ENCODE measurements at regions not wholly inside any gene's neighbourhood (a gene's known extent, or its start where the extent isn't known, plus 50 kb on each side); places are given as distances from the start of the nearest gene placed in this dataset.

DNA sequence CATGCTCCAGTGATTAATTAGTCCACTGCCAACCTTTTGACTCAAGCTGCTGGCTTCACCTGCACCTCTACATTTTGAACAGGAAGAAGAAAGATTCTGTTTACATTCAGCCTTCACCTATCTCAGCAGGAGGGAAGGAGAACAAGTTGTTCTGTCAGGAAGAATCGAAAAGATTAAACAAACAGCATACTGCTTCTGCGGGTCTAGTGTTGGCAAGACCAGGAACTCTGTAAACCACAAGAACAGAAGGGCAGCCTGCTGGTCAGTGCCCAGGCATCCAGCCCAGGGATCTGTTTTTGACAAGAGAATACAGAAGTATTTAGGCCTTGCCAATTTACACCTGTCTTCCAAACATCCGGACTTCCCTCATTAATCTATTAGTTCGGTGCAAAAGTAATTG lies 189.7 kb downstream of the CHD9NB start:
- no peak for DNase-seq
- no peaks in the 10 kb centered on the region for H3K27me3 ChIP-seq (ENCODE audit: insufficient read depth, low read depth)
- H3K9me3 ChIP-seq (ENCODE audit: insufficient read depth, low read depth), result no peaks in the 10 kb centered on the region
- intact Hi-C loops (cut with micrococcal nuclease; ENCODE audit: unreplicated experiment), result no loop called here
- no peaks in the 10 kb centered on the region for H3K79me2 ChIP-seq (ENCODE audit: low read depth)
- TF ChIP-seq EZH2 (IDR thresholded peaks at IDR 0.05; ENCODE audit: low read depth), result no peak
- TF ChIP-seq, protein P1, sequence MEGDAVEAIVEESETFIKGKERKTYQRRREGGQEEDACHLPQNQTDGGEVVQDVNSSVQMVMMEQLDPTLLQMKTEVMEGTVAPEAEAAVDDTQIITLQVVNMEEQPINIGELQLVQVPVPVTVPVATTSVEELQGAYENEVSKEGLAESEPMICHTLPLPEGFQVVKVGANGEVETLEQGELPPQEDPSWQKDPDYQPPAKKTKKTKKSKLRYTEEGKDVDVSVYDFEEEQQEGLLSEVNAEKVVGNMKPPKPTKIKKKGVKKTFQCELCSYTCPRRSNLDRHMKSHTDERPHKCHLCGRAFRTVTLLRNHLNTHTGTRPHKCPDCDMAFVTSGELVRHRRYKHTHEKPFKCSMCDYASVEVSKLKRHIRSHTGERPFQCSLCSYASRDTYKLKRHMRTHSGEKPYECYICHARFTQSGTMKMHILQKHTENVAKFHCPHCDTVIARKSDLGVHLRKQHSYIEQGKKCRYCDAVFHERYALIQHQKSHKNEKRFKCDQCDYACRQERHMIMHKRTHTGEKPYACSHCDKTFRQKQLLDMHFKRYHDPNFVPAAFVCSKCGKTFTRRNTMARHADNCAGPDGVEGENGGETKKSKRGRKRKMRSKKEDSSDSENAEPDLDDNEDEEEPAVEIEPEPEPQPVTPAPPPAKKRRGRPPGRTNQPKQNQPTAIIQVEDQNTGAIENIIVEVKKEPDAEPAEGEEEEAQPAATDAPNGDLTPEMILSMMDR (conservative IDR thresholded peaks at IDR 0.05), result no peak
- POLR2A ChIA-PET (ENCODE audit: unreplicated experiment), result no interaction called here
- no peak overlapping the region for H3K27ac ChIP-seq
- no peaks in the 10 kb centered on the region for H3K4me1 ChIP-seq (replicated peaks; ENCODE audit: insufficient read depth)
- no peaks in the 10 kb centered on the region for H3K36me3 ChIP-seq (ENCODE audit: low read depth)
- H3K4me3 ChIP-seq, result no peak overlapping the region
- CTCF ChIA-PET, result no interaction called here
- BruUV-seq (replicated peaks), result no TSS peak
- no peaks in the 10 kb centered on the region for H3K9me2 ChIP-seq (ENCODE audit: insufficient read depth)
- no peaks in the 10 kb centered on the region for H3F3A ChIP-seq (ENCODE audit: insufficient read depth, low read depth)
- no peak overlapping the region for H2AFZ ChIP-seq
- H4K20me1 ChIP-seq (ENCODE audit: insufficient read depth), result no peaks in the 10 kb centered on the region
- H3K4me2 ChIP-seq, result no peak overlapping the region

DNA sequence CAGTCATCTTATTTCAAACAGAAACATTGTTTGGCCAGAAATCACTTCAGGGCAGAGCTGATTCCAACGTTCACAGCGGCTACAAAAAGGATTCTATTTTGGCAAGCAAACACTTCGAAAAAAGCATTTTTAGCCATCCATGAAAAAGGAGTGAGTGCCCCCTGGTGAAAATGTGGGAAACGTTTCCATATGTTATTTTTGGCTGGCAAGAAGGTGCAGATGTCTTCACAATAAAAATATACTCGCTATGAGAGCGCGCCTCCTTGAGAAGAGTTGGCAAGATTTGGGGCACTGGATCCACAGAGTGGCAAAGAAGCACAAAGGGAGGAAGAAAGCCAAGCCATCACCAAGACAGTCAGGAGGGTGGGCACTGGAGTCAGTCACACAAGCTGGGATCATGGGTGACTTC lies 191.1 kb downstream of the CHD9NB start:
- H2AFZ ChIP-seq, result no peak overlapping the region
- ChIA-PET POLR2A (ENCODE audit: unreplicated experiment) (no interaction called here), CTCF (no interaction called here)
- no peaks in the 10 kb centered on the region for H3K27me3 ChIP-seq (ENCODE audit: insufficient read depth, low read depth)
- H3K9me2 ChIP-seq (ENCODE audit: insufficient read depth), result no peaks in the 10 kb centered on the region
- H3K4me3 ChIP-seq, result no peak overlapping the region
- BruUV-seq (replicated peaks), result no TSS peak
- no peaks in the 10 kb centered on the region for H3K79me2 ChIP-seq (ENCODE audit: low read depth)
- no peaks in the 10 kb centered on the region for H4K20me1 ChIP-seq (ENCODE audit: insufficient read depth)
- no peaks in the 10 kb centered on the region for H3K4me1 ChIP-seq (replicated peaks; ENCODE audit: insufficient read depth)
- H3K9me3 ChIP-seq (ENCODE audit: insufficient read depth, low read depth), result no peaks in the 10 kb centered on the region
- intact Hi-C loops (cut with micrococcal nuclease; ENCODE audit: unreplicated experiment), result no loop called here
- H3K36me3 ChIP-seq (ENCODE audit: low read depth), result no peaks in the 10 kb centered on the region
- TF ChIP-seq, protein P1 (conservative IDR thresholded peaks at IDR 0.05), result no peak
- TF ChIP-seq EZH2 (IDR thresholded peaks at IDR 0.05; ENCODE audit: low read depth), result no peak
- no peaks in the 10 kb centered on the region for H3F3A ChIP-seq (ENCODE audit: insufficient read depth, low read depth)
- H3K27ac ChIP-seq, result no peak overlapping the region
- DNase-seq, result no peak
- no peak overlapping the region for H3K4me2 ChIP-seq

DNA sequence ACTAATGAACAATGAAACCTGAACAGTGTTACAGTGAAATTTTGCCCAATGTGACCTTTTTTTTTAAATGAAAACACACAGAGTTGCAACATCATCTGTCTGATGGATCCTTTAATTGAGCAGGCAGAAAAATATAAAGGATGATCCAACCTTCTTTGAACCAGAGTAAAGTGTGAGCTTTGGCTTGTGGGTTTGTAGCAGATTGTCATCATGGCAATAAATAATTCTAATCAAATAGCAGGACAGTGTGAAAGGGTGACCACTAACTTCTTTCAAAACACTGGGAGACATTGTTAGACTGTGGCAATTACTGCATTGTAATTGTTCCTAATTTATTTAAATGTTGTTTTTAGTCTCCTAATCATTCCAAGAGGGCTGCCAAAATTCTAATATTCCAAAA lies 197.2 kb downstream of the CHD9NB start:
- TF ChIP-seq EZH2 (IDR thresholded peaks at IDR 0.05; ENCODE audit: low read depth), result no peak
- TF ChIP-seq, protein P1 (conservative IDR thresholded peaks at IDR 0.05), result no peak

More for the DNA sequence above, 197.2 kb downstream of the CHD9NB start:
- no peaks in the 10 kb centered on the region for H4K20me1 ChIP-seq (ENCODE audit: insufficient read depth)
- DNase-seq, result no peak
- no peaks in the 10 kb centered on the region for H3K27me3 ChIP-seq (ENCODE audit: insufficient read depth, low read depth)
- no peaks in the 10 kb centered on the region for H3K4me1 ChIP-seq (replicated peaks; ENCODE audit: insufficient read depth)
- CTCF ChIA-PET, result no interaction called here
- H2AFZ ChIP-seq, result no peak overlapping the region
- no peaks in the 10 kb centered on the region for H3K36me3 ChIP-seq (ENCODE audit: low read depth)
- H3K4me2 ChIP-seq, result no peak overlapping the region
- no TSS peak for BruUV-seq (replicated peaks)
- 0 out of 2 replicates have a peak, but pooled peaks cover 5% of the 10 kb centered on the region for H3K9me3 ChIP-seq (ENCODE audit: insufficient read depth, low read depth)
- intact Hi-C loops (cut with micrococcal nuclease; ENCODE audit: unreplicated experiment), result no loop called here
- H3F3A ChIP-seq (ENCODE audit: insufficient read depth, low read depth), result no peaks in the 10 kb centered on the region
- H3K9me2 ChIP-seq (ENCODE audit: insufficient read depth), result no peaks in the 10 kb centered on the region
- no peak overlapping the region for H3K27ac ChIP-seq
- POLR2A ChIA-PET (ENCODE audit: unreplicated experiment), result no interaction called here
- H3K4me3 ChIP-seq, result no peak overlapping the region
- no peaks in the 10 kb centered on the region for H3K79me2 ChIP-seq (ENCODE audit: low read depth)

Measured in PC-9 (cell line).